HG03520 (cell line): ENCODE measurements at regions not wholly inside any gene's neighbourhood (a gene's known extent, or its start where the extent isn't known, plus 50 kb on each side); places are given as distances from the start of the nearest gene placed in this dataset.

ENCODE experiments used
- ATAC-seq: cut with Tn5 transposase; IDR thresholded peaks from one replicate; pipeline ENCODE4 v1.9.1; 2021; ENCODE audit warnings: mild to moderate bottlenecking, moderate library complexity; ENCODE audit not compliant: unreplicated experiment

DNA sequence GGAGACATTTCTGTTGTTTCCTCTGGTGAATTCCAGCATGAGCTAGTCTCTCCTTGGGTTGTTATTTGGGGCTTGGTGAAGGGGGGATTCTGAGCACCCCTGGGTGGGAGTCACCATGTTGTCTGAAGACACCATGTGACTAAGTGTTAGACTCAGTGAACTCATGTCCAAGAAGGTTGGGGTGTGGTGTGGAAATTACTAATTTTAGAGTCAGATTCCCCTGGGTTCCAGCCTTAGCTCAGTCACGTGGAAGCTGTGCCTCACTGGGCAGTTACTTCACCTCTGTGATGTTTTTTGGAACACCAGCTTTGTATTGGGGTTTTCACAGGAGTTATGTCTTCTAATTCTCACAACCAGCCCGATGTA is 171.5 kb downstream of the RPLP1 start:
- ATAC-seq = no peak

DNA sequence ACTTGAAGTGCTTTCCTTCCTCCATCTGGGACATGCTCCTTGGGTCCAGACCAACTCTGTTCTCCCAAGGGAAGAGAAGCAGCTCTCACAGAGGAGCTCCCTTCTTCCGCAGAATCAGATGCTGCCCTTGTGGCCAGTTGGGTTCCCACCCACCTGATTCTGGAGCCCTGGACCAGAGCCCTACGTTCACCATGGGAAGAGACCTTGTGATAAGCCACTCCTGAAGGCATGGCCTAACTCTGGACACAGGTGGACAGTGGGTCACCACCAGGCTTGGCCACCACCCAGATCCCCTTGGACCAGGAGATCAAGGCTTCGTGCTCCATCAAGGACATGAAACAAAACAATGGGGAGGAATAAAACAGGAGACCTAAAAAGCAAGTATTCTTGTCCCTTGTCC is 172.2 kb downstream of the RPLP1 start:
- no peak for ATAC-seq

DNA sequence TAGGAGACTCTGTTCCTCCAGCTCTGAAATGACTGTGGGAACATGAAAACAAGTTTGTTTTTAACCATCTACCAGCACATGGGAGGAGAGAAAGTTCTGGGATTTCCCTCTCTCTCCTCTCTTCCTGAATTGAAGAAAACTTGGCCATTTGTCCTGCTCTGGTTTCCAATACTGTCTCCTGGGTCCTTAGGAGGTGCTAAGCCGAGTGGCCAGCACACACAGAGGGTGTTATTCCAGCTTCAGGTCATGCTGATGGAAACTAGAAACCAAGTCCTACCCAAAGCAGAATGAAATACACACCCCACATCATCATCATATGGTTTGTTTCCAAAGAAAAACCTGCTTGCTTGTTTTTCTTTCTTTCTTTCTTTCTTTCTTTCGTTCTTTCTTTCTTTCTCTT is 172.7 kb downstream of the RPLP1 start:
- no peak for ATAC-seq

DNA sequence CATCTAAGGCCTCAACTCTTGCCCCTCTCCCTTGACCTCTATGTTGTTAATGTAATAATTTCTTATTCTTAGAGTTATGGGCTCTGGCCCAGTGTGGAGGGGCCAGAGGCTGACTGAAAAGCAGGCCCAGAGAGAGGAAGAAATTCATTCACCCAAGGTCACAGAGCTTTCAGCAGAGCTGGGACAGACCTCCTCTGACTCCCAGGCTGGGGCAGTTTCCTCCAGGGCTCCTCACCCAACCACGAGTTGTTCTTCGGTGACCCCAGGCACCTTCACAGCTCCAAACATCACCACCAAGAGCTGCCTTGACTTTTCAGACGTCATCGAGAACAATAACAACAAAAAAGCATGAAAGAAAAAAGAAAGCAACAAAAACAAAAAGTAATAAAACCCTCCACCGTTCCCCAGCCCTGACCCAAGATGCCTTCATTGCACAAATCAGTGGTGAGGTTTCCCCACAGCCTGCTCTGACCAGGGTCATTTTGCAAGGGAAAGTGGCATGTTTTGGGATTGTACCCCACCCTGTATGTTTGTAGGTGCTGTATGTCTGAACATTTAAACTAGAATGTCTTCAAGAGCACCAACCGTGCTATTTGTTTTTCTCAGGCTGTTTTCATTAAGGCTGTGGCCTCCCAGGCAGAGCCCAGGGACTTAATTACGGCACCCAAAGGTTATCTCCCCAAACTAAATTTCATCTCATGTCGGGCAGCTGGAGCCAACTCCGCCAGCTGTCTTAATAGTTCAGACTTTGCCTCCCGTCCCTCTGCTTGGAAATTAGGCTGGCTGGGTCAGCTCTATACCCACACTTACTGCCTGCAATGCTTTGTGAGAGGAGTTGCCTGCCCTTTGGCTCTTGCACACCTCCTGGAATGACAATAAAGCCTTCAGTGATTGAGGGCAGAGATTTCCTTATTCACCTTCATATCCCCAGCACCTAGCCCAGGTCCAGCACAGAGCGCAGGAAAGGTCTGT is 173.8 kb downstream of the RPLP1 start:
- ATAC-seq = no peak

DNA sequence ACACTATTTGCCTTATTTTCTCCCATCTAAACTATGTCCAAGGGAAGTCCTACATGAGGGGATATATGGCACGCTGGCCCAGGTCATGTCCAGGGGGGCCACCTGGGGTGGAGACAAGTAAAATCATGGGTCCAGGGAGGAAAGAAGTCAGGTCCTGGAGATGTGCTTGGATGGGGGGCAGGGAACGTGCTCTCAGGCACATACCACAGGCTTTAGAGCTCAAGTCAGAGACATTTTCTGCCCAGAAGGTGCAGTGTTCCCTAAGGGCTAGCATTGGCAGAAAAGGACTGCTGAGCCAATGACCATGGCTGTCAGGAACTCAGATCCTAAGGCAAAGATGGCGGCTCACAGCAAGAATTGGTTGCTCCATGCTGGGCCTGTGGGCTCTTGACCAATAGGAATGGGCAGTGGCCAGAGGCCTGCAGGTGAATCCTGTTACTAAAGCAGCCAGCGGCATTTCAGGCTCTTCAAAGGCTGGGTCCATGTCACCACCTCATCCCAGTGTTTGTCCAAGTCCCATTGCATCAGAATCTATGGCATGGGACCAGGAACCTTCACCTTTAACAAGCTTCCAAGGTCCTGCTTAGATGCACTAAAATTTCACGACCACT is 175.0 kb downstream of the RPLP1 start:
- no peak for ATAC-seq

DNA sequence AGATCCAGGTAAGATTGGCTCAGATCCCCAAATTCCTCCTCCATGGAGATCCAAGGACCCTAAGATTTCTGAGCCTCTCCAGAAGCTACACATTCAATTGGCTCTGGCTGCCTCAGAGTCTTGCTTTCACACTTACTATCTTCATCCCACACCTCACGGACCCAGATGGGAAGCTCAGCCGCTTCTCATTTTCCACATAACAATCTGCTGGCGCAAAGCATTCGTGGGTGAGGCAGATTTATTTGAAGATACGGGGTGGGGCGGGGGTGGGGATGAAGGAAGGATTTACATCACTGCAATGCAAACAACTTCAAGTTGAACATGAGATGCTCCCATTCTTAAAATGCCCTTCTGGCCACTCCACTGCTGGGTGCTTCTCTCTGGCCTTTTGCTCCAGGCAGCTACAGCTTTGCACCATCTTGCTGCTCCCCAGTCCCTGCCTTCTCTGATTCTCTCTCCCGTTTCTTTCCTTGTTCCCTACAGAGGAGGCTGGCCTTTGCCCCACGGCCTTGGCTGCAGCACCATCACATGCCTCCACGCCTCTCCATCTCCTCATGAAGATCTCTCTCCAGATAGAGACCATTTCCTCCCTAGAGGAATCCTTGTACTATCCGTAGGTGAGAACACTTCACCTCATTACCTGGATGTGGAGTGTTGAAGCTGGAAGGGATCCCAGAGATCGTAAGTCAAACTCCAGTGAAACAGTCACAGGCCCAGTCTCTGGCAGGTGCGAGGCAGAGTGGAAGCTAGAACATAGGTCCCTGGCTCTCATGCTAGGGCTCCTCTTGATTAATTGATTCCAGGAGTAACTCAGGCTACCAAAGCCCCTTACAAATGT is 175.9 kb downstream of the RPLP1 start:
- no peak for ATAC-seq

DNA sequence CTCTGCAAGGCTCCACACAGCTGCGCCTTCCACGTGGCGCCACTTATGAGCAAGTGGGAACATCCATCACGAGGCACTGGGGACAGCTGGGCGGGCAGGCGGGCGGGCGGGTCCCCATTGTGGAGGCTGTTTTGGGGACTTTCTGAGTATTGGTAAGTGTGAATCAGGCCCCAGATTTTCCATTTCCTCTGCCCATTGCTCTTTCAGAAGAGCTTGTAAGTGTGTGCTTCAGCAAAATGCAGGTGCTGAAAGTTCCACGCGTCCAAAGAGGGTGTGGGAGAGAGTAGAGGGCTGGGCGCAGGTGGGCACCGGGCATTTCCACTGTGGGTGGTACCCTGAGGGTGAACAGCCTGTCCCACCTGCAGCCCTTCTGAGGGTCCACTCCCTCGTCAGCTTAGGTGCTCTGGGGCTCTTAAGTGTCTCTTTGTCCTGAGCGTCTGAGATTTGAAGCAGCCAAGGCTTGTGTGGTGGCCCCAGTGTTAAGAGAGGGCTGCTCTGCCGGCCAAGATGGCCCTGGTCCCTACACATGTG is 177.1 kb downstream of the RPLP1 start:
- no peak for ATAC-seq

DNA sequence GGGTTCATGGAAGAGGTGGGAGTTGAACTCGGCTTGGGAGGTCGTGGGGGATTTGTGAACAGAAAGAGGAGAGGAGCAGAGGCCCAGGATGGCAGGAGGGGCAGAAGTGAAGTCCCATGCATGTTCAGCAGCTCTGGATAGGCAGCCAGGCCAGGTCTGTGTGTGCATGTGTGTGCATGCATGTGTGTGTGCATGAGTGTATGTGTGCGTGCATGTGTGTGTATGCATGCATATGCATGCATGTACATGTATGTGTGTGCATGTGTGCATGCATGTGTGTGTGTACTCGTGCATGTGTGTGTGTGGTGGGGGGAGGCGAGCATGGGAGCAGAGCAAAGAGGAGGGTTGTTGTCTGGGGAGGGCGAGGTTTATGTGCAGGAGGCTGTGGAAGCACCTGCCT is 178.4 kb downstream of the RPLP1 start:
- ATAC-seq = no peak

DNA sequence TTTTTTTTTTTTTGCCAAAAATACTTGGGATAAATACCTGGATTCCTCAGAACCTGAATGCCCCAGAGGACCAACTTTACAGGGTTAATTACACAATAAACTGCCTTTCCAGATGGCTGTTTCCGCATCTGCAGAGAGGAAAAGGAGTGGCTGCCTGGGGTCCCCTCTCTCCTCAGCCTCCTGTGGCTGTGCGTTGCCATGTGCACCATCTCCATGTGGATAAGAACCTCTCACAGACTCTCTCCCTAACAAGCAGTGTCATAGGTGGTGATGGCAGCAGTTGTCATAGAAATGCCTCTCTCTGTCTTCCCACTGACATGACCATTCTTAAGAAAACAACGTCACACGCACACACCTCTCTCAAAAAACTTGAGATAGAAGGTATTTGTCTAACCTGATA is 179.4 kb downstream of the RPLP1 start:
- ATAC-seq = no peak

DNA sequence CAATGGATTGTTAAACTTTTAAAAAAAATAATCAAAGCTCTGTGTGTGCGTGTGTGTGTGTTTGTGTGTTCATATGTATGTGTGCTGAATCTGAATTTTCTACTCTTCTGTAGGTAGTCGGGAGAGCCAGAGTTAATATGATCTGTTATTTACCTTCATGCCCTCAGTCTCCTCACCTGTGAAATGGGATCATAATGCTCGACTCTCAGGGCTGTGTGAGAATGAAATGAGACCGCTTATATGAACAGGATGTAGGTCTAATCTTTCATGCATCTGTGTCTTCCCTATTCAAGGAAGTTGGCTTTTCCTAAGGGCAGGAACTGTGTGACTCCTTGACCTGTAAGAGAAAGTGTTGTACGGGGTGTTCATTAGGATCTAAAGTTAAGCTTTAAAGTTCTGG is 182.2 kb downstream of the RPLP1 start:
- no peak for ATAC-seq

DNA sequence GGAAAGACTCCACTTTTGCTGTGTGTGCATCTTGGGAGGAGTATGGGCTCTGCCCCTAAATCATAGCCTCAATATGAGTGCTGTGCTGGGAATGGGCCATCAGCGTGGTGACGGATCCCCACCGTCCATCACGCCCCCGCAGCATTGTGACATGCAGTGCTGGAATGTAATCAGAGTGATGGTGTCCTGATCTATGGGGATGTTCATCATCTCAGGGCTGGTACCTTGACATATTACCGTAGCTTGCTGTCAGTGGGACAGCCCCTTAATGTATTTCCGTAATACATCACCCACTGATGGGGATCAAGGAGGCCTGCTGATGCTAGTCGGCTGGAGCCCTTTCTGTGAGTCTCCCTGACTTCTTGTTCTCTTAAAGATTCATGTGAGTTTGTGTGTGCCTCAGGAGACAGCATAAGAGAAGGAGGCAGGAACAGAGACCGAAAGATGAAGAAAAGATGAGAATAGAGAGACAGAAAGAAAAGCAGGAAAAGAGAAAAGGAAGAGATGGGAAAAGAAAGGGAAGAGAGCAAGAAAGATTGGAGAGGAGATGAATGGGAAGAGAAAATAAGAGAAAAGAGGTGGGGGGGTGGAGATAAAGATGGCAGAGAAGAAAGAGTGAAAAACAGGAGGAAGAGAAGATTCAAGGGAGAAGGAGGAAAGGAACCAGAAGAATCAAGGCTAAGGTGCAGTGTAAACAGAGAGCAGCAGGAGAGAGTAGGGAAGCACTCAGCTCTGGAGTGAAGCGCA is 183.7 kb downstream of the RPLP1 start:
- ATAC-seq = no peak

DNA sequence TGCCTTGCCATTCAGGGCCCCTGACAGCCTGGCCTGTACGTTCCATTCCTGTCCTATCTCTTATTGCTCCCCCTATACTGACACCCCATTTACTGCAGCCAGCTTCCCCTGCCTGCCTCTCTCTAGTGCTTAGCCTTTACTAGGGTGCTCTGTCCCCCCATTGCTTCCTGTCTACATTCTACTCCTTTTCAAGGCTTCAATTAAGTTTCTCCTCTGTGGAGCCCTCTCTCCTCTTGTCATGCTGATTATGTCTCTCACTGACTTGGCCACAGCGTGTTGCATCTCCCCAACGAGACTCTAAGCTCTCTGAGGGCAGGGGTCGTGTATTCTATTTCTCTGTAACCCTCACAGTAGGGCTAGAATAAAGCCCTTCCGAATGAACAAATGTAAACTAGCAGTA is 185.2 kb downstream of the RPLP1 start:
- ATAC-seq = no peak

DNA sequence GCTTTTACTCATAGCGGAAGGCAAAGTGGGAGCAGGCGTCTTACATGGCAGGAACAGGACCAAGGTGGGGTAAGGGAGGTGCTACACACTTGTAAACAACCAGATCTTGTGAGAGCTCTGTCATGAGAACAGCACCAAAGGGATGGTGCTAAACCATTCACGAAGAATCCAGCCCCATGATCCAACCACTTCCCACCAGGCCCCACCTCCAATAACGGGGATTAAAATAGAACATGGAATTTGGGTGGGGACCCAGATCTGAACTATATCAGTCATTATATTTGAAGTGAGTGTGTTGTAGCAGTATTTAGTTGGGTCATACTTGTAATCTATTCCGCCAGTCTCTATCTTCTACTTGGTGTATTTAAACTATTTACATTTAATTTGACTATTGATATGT is 190.9 kb downstream of the RPLP1 start:
- no peak for ATAC-seq

DNA sequence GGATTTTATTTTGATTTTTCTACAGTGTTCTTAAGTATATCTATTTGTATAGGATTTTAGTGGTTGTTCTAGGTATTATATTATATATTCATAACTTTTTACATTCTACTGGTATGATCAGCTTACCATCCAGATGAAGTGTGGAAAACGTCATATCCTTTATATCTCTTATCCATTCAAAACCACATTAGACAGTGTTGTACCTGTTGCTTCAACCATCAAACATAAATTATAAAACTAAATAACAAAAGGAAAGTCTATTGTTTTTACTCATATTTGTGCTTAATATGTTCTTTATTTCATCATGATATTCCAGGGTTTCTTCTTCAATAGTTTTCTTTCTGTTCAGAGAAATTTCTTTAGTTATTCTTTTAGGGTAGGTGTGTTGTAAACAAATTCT is 191.4 kb downstream of the RPLP1 start:
- no peak for ATAC-seq

DNA sequence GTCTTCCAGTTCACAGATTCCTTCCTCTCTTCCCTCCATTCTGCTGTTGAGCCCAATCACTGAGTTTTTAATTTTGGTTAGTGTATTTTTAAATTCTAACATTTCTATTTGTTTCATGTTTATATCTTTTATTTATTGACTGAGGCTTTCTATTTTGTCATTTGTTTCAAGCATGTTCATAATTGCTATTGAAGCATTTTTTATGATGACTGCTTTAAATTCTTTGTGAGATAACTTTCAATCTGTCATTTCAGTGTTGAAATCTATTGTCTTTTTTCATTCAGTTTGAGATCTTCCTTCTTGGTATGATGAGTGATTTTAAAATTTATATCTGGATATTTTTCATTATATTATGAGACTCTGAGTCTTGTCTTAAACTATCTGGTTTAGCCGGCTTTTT is 192.3 kb downstream of the RPLP1 start:
- ATAC-seq = no peak

DNA sequence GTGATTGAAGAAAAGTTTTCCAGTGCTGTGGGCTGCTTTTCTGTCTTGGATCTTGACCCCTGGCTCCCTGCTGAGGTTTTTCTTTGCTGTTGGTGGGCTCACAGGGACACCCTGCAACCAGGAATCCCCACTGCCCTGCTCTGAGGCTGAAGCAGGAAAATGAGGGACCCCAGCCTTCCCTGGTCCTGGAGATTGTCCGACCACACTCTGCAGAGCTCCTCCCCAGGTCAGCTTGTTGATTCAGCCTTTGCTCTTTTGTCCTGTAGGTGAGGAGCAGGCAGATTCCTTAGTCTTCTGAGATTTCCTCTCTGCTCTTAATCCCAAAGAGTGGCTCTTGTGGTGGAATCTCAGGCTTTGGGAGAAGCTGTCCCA is 194.5 kb downstream of the RPLP1 start:
- ATAC-seq = no peak

DNA sequence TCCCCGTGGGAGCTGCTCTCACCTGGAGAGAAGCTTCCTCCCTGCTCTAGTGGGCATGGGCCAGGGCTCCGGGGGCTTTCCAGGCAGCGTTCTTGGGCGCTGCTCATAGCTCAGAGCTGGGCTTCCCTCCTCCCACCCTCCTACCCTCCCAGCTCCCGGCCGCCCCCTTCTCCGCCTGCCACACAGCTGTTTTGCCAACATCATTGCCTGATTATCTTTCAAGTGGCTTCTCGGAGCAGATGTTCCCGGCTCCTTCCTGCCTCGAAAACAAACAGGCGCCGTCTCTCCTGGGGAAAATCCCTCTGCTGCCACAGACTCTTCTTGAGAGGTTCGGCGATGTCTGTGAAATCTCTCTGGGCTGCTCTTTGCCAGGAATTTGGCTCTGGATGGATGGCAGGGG is 195.6 kb downstream of the RPLP1 start:
- ATAC-seq = no peak

DNA sequence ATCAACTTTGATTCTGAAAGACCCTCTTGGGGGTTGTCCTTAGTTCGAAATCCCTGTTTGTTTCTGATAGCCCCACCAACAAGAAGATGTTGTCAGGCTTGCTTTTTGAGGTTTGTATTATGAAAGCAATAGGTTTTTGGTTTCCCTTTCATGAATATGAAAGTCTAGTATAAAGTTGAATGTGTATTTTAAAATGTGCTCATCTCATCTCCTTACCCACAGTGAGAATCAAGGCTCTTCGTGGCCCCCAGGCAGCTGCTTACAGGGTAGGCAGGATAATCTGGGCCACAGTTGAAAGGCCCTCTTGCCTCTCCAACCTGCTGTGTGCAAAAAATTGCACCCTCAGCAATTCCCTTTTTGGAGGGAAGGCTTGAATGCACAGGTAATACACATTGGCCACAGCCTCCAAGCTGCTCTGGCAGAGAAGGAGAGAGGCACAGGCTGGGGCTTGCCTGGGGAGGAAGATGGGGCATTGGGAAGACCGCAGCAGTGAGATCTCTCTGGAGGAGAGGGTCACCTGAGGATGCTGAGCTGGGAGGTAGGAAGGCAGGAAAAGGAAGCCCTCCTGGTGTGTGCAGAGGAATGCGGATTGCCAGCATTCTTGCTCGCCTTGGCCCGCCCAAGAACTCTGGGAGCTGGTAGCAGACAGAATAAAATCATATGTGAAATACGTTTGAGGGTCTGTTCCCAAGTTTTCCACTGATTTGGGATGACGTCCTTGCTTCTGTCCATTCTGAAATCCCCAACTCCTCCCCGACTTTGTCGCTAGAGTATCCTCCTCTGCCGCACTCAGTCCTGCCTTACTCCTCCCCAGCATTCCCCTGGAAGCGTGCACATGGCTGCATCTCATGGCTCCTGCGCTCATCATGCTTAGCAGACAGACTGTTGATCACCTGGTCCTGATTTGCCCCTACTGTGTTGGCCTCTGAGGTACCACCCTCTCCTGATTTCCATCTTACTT is 196.4 kb downstream of the RPLP1 start:
- no peak for ATAC-seq

DNA sequence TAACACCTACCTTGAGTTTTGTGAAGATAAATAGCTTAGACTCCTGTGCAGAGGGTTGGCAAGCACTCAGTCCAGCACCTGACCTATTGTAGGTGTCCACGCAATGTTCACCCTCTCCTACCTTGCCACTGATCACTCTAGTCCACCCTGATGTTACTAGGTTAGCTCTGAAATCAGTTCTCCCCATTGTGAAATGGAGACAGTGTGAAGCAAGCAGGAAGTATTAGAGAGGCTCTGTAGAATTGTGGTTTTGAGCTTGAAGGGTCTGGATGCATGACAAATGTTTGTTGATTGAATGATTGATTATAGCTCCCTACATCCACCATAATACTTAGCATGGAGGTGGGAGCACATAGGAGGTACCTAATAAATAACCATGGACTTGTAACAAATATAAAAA is 199.7 kb downstream of the RPLP1 start:
- no peak for ATAC-seq
